Urothelium cell line (cell line): ENCODE measurements at regions not wholly inside any gene's neighbourhood (a gene's known extent, or its start where the extent isn't known, plus 50 kb on each side); places are given as distances from the start of the nearest gene placed in this dataset.

Experiments
- DNase-seq: peaks from one replicate; pipeline ENCODE4 v3.0.0; 2011; ENCODE audit warnings: low spot score, mixed read lengths
- FAIRE-seq: peaks from 2 replicates; lab custom pipeline; 2011; peaks lifted over from hg19 to GRCh38; lab: Jason Lieb, UNC

- no peak for DNase-seq
- FAIRE-seq = no peak
Measured at GRCh38 chr21:45338311-45339017, 50.8 kb upstream of the POFUT2 start.

GRCh38 chr21:45339421-45340402 lies 52.0 kb upstream of the POFUT2 start:
- DNase-seq = no peak
- FAIRE-seq = no peak

GRCh38 chr21:45340515-45340914 lies 52.8 kb upstream of the POFUT2 start:
- no peak for DNase-seq
- FAIRE-seq = no peak

- FAIRE-seq (no peak), DNase-seq (no peak)
Measured at GRCh38 chr21:45341261-45341660, 53.6 kb upstream of the POFUT2 start.

- no peak for FAIRE-seq
- DNase-seq = no peak
Measured at GRCh38 chr21:45341779-45342178, 54.1 kb upstream of the POFUT2 start.

DNA sequence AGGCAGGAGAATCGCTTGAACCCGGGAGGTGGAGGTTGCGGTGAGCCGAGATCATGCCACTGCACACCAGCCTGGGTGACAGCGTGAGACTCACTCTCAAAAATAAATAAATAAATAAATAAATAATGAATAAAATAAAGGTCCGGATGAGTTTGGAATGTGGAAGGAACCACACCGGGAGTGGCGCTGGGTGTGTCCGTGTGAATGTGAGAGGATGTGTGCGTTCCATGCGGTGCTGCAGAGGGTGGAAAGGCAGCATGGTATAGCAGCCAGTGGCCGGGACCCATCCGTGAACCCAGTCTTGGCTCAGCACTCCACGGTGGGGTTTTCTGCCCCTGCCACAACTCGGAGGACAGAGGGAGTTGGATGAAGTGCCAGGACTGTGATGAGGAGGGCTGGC lies 56.2 kb upstream of the POFUT2 start:
- FAIRE-seq (no peak), DNase-seq (no peak)

- DNase-seq (no peak), FAIRE-seq (no peak)
Measured at GRCh38 chr21:45344576-45344975, 56.9 kb upstream of the POFUT2 start.

DNA sequence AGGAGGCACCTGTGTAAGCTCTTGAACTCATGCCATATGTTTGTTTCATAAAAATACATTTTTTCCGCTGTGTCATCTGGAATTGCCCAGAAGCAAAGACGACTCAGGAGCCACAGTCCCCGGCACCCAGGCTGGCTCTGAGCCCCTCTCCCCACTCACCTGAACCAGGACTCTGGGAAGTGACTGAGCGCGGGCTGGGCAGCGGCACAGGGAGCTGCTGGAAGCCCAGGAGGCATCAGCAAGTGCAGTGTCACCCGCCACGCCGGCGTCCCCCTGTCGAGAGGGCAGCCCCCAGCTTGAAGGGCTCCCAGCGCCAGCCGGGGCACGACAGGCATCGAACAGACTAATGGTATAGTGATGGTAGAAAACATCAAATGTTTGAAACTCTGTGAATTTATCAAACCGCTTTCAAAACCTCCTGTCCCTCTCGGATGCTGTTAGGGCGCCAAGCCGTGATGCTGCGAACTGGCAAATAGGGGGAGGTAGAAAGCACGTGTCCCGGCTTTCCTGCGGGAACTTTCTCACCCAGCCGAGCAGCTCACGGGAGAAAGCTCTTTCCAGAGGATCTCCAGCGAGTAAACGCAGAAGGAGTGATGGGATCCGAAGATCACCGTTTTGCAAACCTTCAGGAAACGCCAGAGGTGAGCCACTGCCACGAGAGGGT lies 57.8 kb upstream of the COL18A1 start:
- FAIRE-seq = no peak

DNA sequence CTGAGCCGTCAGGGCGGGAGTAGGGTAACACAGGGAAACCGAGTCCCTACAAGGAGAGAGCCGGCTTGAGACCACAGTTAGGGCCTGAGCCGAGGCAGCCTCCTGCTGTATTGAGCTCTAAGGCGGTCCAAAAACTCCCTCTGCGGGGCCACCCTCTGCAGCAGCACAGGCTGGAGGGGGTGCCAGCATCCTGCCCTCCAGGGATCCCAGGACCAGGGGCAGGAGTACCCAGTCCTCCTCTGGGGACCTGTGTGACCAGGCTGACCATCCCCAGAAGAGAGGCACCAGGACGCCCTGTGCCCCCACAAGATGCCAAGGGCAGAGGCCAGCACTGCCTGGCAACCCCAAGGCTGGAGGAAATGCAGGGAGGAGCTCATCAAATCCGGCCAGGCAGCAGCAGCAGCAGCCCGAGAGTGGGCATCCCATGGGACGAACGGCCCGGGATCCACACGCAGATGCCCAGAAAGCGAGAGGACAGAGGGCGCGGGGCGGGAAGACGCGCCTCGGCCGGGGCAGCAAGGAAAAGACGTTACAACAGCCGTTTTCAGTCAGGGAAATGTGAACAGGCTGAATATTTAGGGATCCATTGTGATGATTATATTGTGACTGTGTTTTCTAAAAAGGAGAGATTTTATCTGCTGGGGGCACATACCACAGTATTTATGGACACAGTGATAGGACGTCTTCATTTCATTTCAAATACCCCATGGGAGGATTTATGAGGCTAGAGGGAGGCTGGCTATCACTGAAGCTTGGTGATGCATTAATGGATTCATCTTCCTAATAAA lies 57.1 kb upstream of the COL18A1 start:
- FAIRE-seq (no peak), DNase-seq (no peak)

More for the DNA sequence above, 57.8 kb upstream of the COL18A1 start:
- no peak for DNase-seq

DNA sequence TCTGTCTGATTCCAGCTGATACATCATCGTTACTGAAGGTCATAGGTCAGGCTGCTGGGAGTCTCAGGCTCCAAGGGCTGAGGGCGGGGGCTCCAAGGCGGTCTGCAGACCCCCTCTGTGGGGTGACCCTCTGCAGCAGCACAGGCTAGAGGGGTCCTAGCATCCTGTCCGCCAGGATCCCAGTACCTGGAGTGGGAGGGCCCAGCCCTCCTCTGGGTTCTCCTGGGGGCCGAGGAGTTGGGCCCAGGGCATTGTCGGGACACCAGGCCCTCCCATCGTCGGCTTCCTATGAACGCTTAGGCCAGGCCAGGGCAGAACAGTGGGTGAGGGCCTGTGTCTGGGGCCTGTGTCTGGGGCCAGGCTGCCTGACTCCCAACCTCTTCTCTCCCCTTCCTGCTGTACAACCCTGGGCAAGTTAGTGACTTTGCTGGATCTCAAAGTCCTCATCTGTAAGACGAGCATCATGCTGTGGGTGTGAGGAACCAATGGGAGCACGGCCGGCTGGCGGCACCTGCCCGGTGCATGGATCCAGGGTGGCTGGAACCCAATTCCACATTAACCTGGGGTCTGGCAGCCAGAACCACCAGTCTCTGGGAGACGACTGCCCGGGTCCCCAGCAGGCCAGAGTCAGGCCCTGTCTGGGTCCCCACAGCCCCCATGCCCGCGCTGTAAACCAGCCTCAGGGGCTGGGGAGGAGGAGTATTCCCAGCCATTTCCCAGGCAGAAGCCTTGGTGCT lies 56.2 kb upstream of the COL18A1 start:
- DNase-seq = no peak
- FAIRE-seq = no peak

GRCh38 chr21:45350206-45350854 lies 54.6 kb upstream of the COL18A1 start:
- no peak for DNase-seq
- FAIRE-seq = peak; percentile 65

DNA sequence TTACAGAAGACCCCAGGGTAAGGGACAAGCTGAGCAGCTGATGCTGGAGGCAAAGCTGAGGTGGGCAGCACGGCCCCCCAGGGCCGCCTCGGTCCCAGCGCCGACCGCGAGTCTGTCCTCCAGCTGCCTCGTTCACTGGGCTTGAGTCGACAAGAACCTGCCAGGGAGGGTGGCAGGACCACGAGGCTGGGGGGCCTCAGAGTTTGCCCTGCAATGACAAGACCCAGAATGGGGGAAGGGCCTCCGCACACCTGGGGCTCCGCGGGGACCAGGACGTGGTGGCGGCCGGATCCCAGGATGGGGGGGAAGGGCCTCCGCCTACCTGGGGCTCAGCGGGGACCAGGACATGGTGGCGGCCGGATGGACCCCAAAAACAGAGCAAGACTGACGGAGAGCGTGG lies 53.9 kb upstream of the COL18A1 start:
- no peak for FAIRE-seq
- no peak for DNase-seq

DNA sequence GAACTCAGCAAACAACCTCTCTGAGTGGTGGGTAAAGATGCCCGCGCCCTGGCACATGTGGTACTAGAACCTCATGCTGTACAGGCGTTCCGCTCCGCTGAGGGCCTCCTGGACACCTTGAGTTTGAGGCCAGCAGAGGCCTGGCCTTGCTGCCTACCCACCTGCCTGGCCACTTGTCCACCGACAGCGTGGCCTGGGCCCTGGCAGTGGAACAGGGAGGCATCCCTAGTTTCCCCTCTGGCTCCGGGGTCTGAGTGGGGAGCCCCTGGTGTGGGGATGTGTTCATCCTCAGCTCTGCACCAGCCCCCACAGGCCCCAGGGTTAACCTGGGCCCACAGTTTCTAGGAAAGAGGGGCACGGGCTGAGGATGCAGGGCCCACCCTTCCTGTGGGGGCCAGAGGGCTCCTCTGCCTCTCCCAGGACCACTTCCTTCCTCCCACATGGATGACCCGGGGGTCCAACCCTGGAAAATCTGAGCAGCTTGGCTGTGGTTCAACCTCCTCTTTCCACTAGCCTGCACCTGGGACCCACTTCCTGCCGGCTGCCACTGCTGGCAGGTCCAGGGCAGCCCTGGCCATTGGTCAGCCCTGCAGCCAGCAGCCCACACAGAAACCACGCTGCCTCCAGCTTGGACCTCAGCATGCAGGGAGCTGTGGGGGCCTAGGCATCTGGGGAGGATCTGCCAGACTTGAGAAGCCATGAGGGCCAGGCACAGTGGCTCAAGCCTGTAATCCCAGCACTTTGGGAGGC lies 53.3 kb upstream of the COL18A1 start:
- FAIRE-seq (no peak), DNase-seq (no peak)

DNA sequence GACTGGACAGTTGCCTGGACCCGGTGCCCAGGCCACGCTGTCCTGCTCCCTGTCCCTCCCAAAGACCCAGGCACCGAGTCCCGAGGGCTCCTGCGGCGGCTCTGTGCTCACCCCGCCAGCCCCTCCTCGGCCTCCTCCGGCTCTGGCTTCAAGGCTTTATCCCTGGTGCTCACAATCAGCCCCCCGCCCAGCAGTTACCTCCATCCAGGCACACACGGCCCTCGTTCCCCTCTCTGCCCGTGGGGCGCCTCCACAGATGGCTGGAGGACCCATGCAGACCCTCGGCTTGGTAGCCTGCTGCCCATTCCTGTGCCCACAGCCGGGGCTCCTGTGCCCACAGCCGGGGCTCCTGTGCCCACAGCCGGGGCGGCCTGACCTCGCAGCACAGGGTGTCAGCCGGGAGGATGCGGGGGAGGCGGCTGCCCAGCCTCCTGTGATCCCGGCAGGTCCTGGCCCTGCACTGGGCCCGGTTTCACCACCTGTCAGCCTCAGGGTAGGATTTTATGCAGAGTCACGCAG lies 52.3 kb upstream of the COL18A1 start:
- FAIRE-seq = no peak
- DNase-seq = no peak

DNA sequence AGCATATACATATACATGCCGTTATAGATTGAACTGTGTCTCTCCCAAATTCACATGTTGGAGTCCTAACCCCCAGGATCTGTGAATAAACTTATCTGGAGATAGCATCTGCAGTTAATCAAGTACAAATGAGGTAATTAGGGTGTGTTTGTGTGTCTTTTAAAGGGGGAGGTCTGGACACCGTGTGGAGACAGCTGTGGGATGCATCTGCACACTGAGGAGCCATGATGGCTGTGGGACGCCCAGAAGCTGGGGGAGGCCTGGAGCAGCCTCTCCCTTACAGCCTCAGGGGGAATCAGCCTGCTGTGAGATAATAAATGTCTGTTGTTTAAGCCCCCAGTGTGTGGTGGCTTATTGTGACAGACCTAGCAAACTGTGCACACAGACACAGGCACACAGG lies 51.8 kb upstream of the COL18A1 start:
- DNase-seq (no peak), FAIRE-seq (no peak)

- FAIRE-seq (no peak), DNase-seq (no peak)
Measured at GRCh38 chr21:45354970-45355369, 50.0 kb upstream of the COL18A1 start.
